Keratinocyte (primary cell): ENCODE measurements at regions not wholly inside any gene's neighbourhood (a gene's known extent, or its start where the extent isn't known, plus 50 kb on each side); places are given as distances from the start of the nearest gene placed in this dataset.
"Not testable (repeated sequence)": the region's sequence is repeated elsewhere in the genome, so short reads cannot be mapped to it uniquely, and the experiment has no call there.

ENCODE experiments used
- DNase-seq: peaks from one replicate; pipeline ENCODE4 v3.0.0-alpha.2; 2011; ENCODE audit warnings: low read depth, missing footprints, low spot score
- FAIRE-seq: peaks from 2 replicates; lab custom pipeline; 2011; peaks lifted over from hg19 to GRCh38; lab: Jason Lieb, UNC
- H2AFZ ChIP-seq: 2 replicates; pipeline ENCODE4 v1.6.0; 2012; ENCODE audit warnings: low read length, control low read depth, inconsistent platforms; ENCODE audit not compliant: control insufficient read depth
- H3K27ac ChIP-seq: 2 replicates; pipeline ENCODE4 v1.5.1; 2011; ENCODE audit warnings: low read length; ENCODE audit not compliant: control insufficient read depth, insufficient read depth
- H3K27me3 ChIP-seq: 3 replicates; pipeline ENCODE4 v1.6.0; 2011; ENCODE audit warnings: low read length; ENCODE audit not compliant: control insufficient read depth, insufficient read depth; ENCODE audit errors: extremely low read depth
- H3K36me3 ChIP-seq, 2 experiments: 2 replicates in 1 of 2; 3 replicates in 1 of 2; pipeline ENCODE4 v1.5.1; 2011; ENCODE audit warnings: low read length in 2 of 2, mild to moderate bottlenecking in 1 of 2; ENCODE audit not compliant: control insufficient read depth in 2 of 2, insufficient read depth in 2 of 2; ENCODE audit errors: extremely low read depth in 1 of 2
- H3K4me1 ChIP-seq: 3 replicates; pipeline ENCODE4 v1.5.1; 2011; ENCODE audit warnings: low read length; ENCODE audit not compliant: control insufficient read depth, insufficient read depth; ENCODE audit errors: extremely low read depth
- H3K4me2 ChIP-seq: 3 replicates; pipeline ENCODE4 v1.6.0; 2011; ENCODE audit warnings: low read depth, low read length; ENCODE audit not compliant: control insufficient read depth, insufficient read depth; ENCODE audit errors: extremely low read depth
- H3K4me3 ChIP-seq, 3 experiments: fragments of 200-600 bp in 1 of 3; sonication (generic) in 1 of 3; 2 replicates in 2 of 3; 3 replicates in 1 of 3; pipeline ENCODE4 v1.5.1; 2011 to 2016; ENCODE audit warnings: low read length in 3 of 3, mild to moderate bottlenecking in 3 of 3, control low read depth in 2 of 3, inconsistent platforms in 1 of 3, low read depth in 1 of 3, mixed read lengths in 1 of 3, mixed run types in 1 of 3, moderate library complexity in 1 of 3; ENCODE audit not compliant: control insufficient read depth in 2 of 3, insufficient read depth in 2 of 3; ENCODE audit errors: extremely low read depth in 1 of 3
- H3K79me2 ChIP-seq: 2 replicates; pipeline ENCODE4 v1.6.0; 2012; ENCODE audit warnings: low read length; ENCODE audit not compliant: control insufficient read depth, insufficient read depth
- H3K9ac ChIP-seq: 3 replicates; pipeline ENCODE4 v1.6.0; 2011; ENCODE audit warnings: low read length; ENCODE audit not compliant: control insufficient read depth, insufficient read depth; ENCODE audit errors: extremely low read depth
- H3K9me1 ChIP-seq: 3 replicates; pipeline ENCODE4 v1.6.0; 2011; ENCODE audit warnings: low read length; ENCODE audit not compliant: control insufficient read depth, insufficient read depth; ENCODE audit errors: extremely low read depth
- H3K9me3 ChIP-seq: 2 replicates; pipeline ENCODE4 v1.5.1; 2012; ENCODE audit warnings: low read depth, low read length; ENCODE audit not compliant: control insufficient read depth
- H4K20me1 ChIP-seq: 3 replicates; pipeline ENCODE4 v1.6.0; 2011; ENCODE audit warnings: low read length; ENCODE audit not compliant: control insufficient read depth, insufficient read depth; ENCODE audit errors: extremely low read depth
- CTCF ChIP-seq, 3 experiments: IDR thresholded peaks in 1 of 3; conservative IDR thresholded peaks in 1 of 3; optimal IDR thresholded peaks in 1 of 3; 2 replicates in 2 of 3; 3 replicates in 1 of 3; pipeline versions ENCODE3 to v1.5.1; 2011; ENCODE audit warnings: low read length in 3 of 3, mild to moderate bottlenecking in 3 of 3, moderate library complexity in 2 of 3, control low read depth in 1 of 3, inconsistent platforms in 1 of 3; ENCODE audit not compliant: insufficient read depth in 2 of 3; ENCODE audit errors: extremely low read depth in 1 of 3
- EZH2 ChIP-seq: IDR thresholded peaks from one replicate; pipeline ENCODE4 v1.6.1; 2012; ENCODE audit warnings: inconsistent platforms, mild to moderate bottlenecking, low read length, moderate library complexity
- dilution Hi-C: fragments of 300-500 bp; cut with MboI; formaldehyde crosslinking; loops from one replicate; pipeline ENCODE4 v1.7.0; 2020; ENCODE audit warnings: low sequenced_read_pairs; ENCODE audit not compliant: extremely low pct_ligation_motif_present

GRCh38 chr12:111120578-111120977 lies 200.2 kb upstream of the MYL2 start:
- H2AFZ ChIP-seq = no peak overlapping the region
- no peak overlapping the region for H3K27ac ChIP-seq
- H3K9me3 ChIP-seq = no peaks in the 10 kb centered on the region
- no peak overlapping the region for H3K9ac ChIP-seq
- H3K4me1 ChIP-seq = no peaks in the 10 kb centered on the region
- peaks cover 28% of the 10 kb centered on the region for H3K27me3 ChIP-seq
- H3K4me2 ChIP-seq = no peak overlapping the region
- no peaks in the 10 kb centered on the region for H3K9me1 ChIP-seq
- no peaks in the 10 kb centered on the region for H3K36me3 ChIP-seq
- no peak for FAIRE-seq
- TF ChIP-seq CTCF (optimal IDR thresholded peaks at IDR 0.05 in 1 of 3, IDR thresholded peaks at IDR 0.05 in 1 of 3, conservative IDR thresholded peaks at IDR 0.05 in 1 of 3; ENCODE audit: extremely low read depth in 1 of 3, insufficient read depth in 2 of 3, low read length in 3 of 3) = no peak
- TF ChIP-seq EZH2 = no peak
- dilution Hi-C loops = no loop called here
- H3K4me3 ChIP-seq = no peak overlapping the region
- no peaks in the 10 kb centered on the region for H4K20me1 ChIP-seq
- no peak for DNase-seq
- no peaks in the 10 kb centered on the region for H3K79me2 ChIP-seq

DNA sequence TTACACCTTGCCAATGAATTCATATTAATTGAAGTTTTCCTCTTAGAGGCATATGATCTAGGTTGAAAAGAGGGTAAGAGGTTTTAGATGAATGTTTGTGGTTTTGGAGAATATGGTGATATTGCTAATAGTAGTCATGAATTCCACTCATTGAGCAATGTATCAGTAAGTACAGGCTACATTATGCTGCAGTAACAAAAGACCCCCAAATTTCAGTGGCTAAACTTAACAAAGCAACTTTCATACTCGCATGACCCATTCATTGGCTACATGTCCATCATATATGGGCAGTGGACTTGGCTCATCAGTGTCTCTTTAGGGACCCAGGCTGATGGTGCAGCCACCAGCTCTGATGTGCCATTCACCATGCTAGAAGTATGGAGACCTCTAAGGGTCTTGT lies 196.6 kb upstream of the MYL2 start:
- dilution Hi-C loops = no loop called here
- H3K9ac ChIP-seq = no peak overlapping the region
- no peaks in the 10 kb centered on the region for H3K4me1 ChIP-seq
- H3K9me3 ChIP-seq = no peaks in the 10 kb centered on the region
- no peak overlapping the region for H3K4me2 ChIP-seq
- no peaks in the 10 kb centered on the region for H3K36me3 ChIP-seq
- TF ChIP-seq CTCF (optimal IDR thresholded peaks at IDR 0.05 in 1 of 3, IDR thresholded peaks at IDR 0.05 in 1 of 3, conservative IDR thresholded peaks at IDR 0.05 in 1 of 3; ENCODE audit: extremely low read depth in 1 of 3, insufficient read depth in 2 of 3, low read length in 3 of 3) (no peak), EZH2 (no peak)
- H3K27me3 ChIP-seq = peaks cover 15% of the 10 kb centered on the region
- DNase-seq = no peak
- H3K27ac ChIP-seq = no peak overlapping the region
- no peak overlapping the region for H3K4me3 ChIP-seq
- H2AFZ ChIP-seq = no peak overlapping the region
- H3K79me2 ChIP-seq = no peaks in the 10 kb centered on the region
- no peak for FAIRE-seq
- no peaks in the 10 kb centered on the region for H3K9me1 ChIP-seq
- H4K20me1 ChIP-seq = no peaks in the 10 kb centered on the region

DNA sequence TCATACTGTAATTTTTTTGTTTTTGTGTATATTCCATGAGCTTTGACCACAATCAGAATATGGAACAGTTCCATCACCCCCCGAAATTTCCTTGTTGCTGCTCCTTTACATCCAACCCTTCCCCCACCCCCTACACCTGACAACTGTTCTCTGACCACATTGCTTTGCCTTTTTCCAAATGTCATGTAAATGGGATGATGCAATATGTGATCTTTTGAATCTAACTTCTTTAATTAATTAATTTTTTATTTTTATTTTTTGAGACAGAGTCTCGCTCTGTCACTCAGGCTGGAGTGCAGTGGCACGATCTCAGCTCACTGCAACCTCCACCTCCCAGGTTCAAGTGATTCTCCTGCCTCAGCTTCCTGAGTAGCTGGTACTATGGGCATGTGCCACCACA lies 192.9 kb upstream of the MYL2 start:
- dilution Hi-C loops, H3K9me1 ChIP-seq, H4K20me1 ChIP-seq, H3K27ac ChIP-seq, H3K27me3 ChIP-seq, H3K4me2 ChIP-seq, H3K79me2 ChIP-seq, H2AFZ ChIP-seq, H3K4me1 ChIP-seq, H3K9me3 ChIP-seq, H3K36me3 ChIP-seq, H3K9ac ChIP-seq, DNase-seq, FAIRE-seq, H3K4me3 ChIP-seq: not testable (repeated sequence)
